Astrocyte (in vitro differentiated cells and primary cell): ENCODE measurements at regions not wholly inside any gene's neighbourhood (a gene's known extent, or its start where the extent isn't known, plus 50 kb on each side); places are given as distances from the start of the nearest gene placed in this dataset.
A peak's percentile ranks its signal among the peaks of the same experiment; 100 is the strongest.

ENCODE experiments used
- DNase-seq: peaks from one replicate; pipeline ENCODE4 v3.0.0-alpha.2; 2010; ENCODE audit warnings: low read depth
- FAIRE-seq: peaks from 2 replicates; lab custom pipeline; 2011; peaks lifted over from hg19 to GRCh38; lab: Jason Lieb, UNC
- H2AFZ ChIP-seq: 2 replicates; pipeline ENCODE4 v1.6.0; 2012; ENCODE audit warnings: low read depth, low read length, inconsistent platforms
- H3K27ac ChIP-seq: 2 replicates; pipeline ENCODE4 v1.5.1; 2011; ENCODE audit warnings: low read depth, low read length, inconsistent platforms
- H3K27me3 ChIP-seq: 2 replicates; pipeline ENCODE4 v1.6.0; 2011; ENCODE audit warnings: low read length, inconsistent platforms; ENCODE audit not compliant: insufficient read depth
- H3K36me3 ChIP-seq: 2 replicates; pipeline ENCODE4 v1.5.1; 2011; ENCODE audit warnings: low read length, inconsistent platforms; ENCODE audit not compliant: insufficient read depth
- H3K4me1 ChIP-seq: 2 replicates; pipeline ENCODE4 v1.5.1; 2011; ENCODE audit warnings: low read length, inconsistent platforms; ENCODE audit not compliant: insufficient read depth
- H3K4me2 ChIP-seq: 2 replicates; pipeline ENCODE4 v1.6.0; 2012; ENCODE audit warnings: low read length, inconsistent platforms
- H3K4me3 ChIP-seq: 2 replicates; pipeline ENCODE4 v1.5.1; 2011; ENCODE audit warnings: low read depth, mild to moderate bottlenecking, low read length, inconsistent platforms; ENCODE audit not compliant: insufficient read depth
- H3K79me2 ChIP-seq: 2 replicates; pipeline ENCODE4 v1.6.0; 2012; ENCODE audit warnings: mild to moderate bottlenecking, low read length, inconsistent platforms; ENCODE audit not compliant: insufficient read depth
- H3K9ac ChIP-seq: 2 replicates; pipeline ENCODE4 v1.6.0; 2012; ENCODE audit warnings: mild to moderate bottlenecking, low read length, inconsistent platforms
- H3K9me3 ChIP-seq: 2 replicates; pipeline ENCODE4 v1.5.1; 2012; ENCODE audit warnings: low read depth, mild to moderate bottlenecking, low read length, inconsistent platforms; ENCODE audit not compliant: insufficient read depth
- H4K20me1 ChIP-seq: 2 replicates; pipeline ENCODE4 v1.6.0; 2012; ENCODE audit warnings: low read length, inconsistent platforms; ENCODE audit not compliant: insufficient read depth
- H3K27ac Mint-ChIP-seq: one replicate; pipeline ENCODE4 v1.8.0; 2021; ENCODE audit warnings: mild to moderate bottlenecking, mixed read lengths; ENCODE audit not compliant: unreplicated experiment
- H3K27me3 Mint-ChIP-seq: one replicate; pipeline ENCODE4 v1.8.0; 2021; ENCODE audit warnings: low read depth, mixed read lengths; ENCODE audit not compliant: unreplicated experiment
- H3K36me3 Mint-ChIP-seq: one replicate; pipeline ENCODE4 v1.8.0; 2021; ENCODE audit warnings: low read depth, mixed read lengths; ENCODE audit not compliant: unreplicated experiment
- H3K4me1 Mint-ChIP-seq: one replicate; pipeline ENCODE4 v1.8.0; 2021; ENCODE audit warnings: low read depth, mixed read lengths; ENCODE audit not compliant: unreplicated experiment
- H3K4me3 Mint-ChIP-seq: one replicate; pipeline ENCODE4 v1.8.0; 2021; ENCODE audit warnings: mild to moderate bottlenecking, moderate library complexity, mixed read lengths; ENCODE audit not compliant: unreplicated experiment
- H3K9me3 Mint-ChIP-seq: one replicate; pipeline ENCODE4 v1.8.0; 2021; ENCODE audit warnings: mild to moderate bottlenecking, mixed read lengths; ENCODE audit not compliant: unreplicated experiment
- CTCF ChIP-seq: IDR thresholded peaks from 2 replicates; pipeline ENCODE4 v1.5.1; 2011; ENCODE audit warnings: low read depth, mild to moderate bottlenecking, inconsistent platforms, low read length, moderate library complexity; ENCODE audit not compliant: insufficient read depth
- EZH2 ChIP-seq: IDR thresholded peaks from 2 replicates; pipeline ENCODE4 v1.6.1; 2012; ENCODE audit warnings: mild to moderate bottlenecking, low read length, inconsistent platforms; ENCODE audit not compliant: insufficient read depth

DNA sequence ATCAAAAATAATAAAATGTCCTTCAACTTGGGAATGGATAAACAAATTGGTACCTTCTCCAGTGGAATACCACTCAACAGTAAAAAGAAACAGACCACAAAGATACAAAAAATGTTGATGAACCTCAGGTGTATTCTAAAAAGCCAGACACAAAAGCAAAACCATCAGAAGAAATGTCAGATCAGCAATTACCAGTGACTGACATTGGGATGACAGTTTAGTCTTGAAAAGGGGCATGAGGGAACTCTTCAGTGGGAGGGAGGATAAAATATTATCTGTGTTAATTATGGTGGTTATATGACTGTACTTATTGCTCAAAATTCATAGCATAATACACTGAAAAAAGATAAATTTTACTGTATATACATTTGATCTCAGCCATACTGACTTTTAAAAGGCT, 473.0 kb downstream of the TMX3 start:
- H3K27ac ChIP-seq = no peak overlapping the region
- Mint-ChIP-seq H3K27me3 (no peaks in the 10 kb centered on the region), H3K4me3 (no peak overlapping the region), H3K9me3 (no peaks in the 10 kb centered on the region), H3K36me3 (no peaks in the 10 kb centered on the region), H3K27ac (no peak overlapping the region), H3K4me1 (no peaks in the 10 kb centered on the region)
- H4K20me1 ChIP-seq = no peaks in the 10 kb centered on the region
- no peak for FAIRE-seq
- no peak for DNase-seq
- no peak overlapping the region for H3K4me2 ChIP-seq
- no peak overlapping the region for H3K9ac ChIP-seq
- no peaks in the 10 kb centered on the region for H3K27me3 ChIP-seq
- no peaks in the 10 kb centered on the region for H3K79me2 ChIP-seq
- no peak overlapping the region for H2AFZ ChIP-seq
- H3K36me3 ChIP-seq = no peaks in the 10 kb centered on the region
- H3K4me3 ChIP-seq = no peak overlapping the region
- no peaks in the 10 kb centered on the region for H3K9me3 ChIP-seq
- TF ChIP-seq EZH2 (no peak), CTCF (no peak)
- H3K4me1 ChIP-seq = no peaks in the 10 kb centered on the region

GRCh38 chr18:68234676-68235075, 480.2 kb downstream of the TMX3 start:
- no peak overlapping the region for H3K9ac ChIP-seq
- H3K27ac Mint-ChIP-seq = no peak overlapping the region
- no peaks in the 10 kb centered on the region for H3K36me3 ChIP-seq
- H3K27me3 ChIP-seq = no peaks in the 10 kb centered on the region
- no peaks in the 10 kb centered on the region for H3K9me3 Mint-ChIP-seq
- no peaks in the 10 kb centered on the region for H3K27me3 Mint-ChIP-seq
- H3K79me2 ChIP-seq = no peaks in the 10 kb centered on the region
- no peak overlapping the region for H3K4me2 ChIP-seq
- H3K4me3 ChIP-seq = no peak overlapping the region
- FAIRE-seq = no peak
- H3K36me3 Mint-ChIP-seq = no peaks in the 10 kb centered on the region
- no peak overlapping the region for H3K27ac ChIP-seq
- no peaks in the 10 kb centered on the region for H3K9me3 ChIP-seq
- DNase-seq = peak; percentile 13
- no peaks in the 10 kb centered on the region for H3K4me1 ChIP-seq
- H3K4me1 Mint-ChIP-seq = peaks cover 2% of the 10 kb centered on the region
- H3K4me3 Mint-ChIP-seq = no peak overlapping the region
- no peaks in the 10 kb centered on the region for H4K20me1 ChIP-seq
- H2AFZ ChIP-seq = no peak overlapping the region
- no peak for TF ChIP-seq CTCF
- no peak for TF ChIP-seq EZH2

DNA sequence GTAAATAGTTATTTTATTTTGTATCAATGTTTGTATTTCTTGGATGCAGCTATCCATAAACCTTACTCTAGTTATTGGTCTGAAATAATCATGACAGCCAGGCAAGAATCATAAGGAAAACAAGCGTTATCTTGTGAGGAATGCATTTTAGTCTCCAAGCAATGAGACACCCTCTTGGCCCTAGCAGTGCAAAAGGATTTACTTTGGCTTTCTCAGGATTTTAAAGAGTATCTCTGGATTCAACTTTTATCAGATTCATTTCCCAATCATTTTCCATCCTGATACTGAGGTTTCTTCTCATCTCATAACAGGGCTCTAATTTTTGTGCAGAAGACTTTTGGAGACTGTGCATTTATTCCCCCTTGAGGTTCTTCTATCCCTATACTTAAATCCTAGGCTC, 480.8 kb downstream of the TMX3 start:
- no peaks in the 10 kb centered on the region for H3K27me3 ChIP-seq
- H3K27me3 Mint-ChIP-seq = no peaks in the 10 kb centered on the region
- no peaks in the 10 kb centered on the region for H3K79me2 ChIP-seq
- no peaks in the 10 kb centered on the region for H4K20me1 ChIP-seq
- no peak for FAIRE-seq
- H3K4me1 Mint-ChIP-seq = peaks cover 2% of the 10 kb centered on the region
- no peak overlapping the region for H3K4me2 ChIP-seq
- no peaks in the 10 kb centered on the region for H3K4me1 ChIP-seq
- peak; percentile 58 for DNase-seq
- no peak overlapping the region for H3K27ac ChIP-seq
- no peak overlapping the region for H3K9ac ChIP-seq
- no peak overlapping the region for H3K27ac Mint-ChIP-seq
- no peak overlapping the region for H3K4me3 Mint-ChIP-seq
- H2AFZ ChIP-seq = no peak overlapping the region
- no peak overlapping the region for H3K4me3 ChIP-seq
- H3K9me3 Mint-ChIP-seq = no peaks in the 10 kb centered on the region
- no peaks in the 10 kb centered on the region for H3K36me3 ChIP-seq
- H3K36me3 Mint-ChIP-seq = no peaks in the 10 kb centered on the region
- no peaks in the 10 kb centered on the region for H3K9me3 ChIP-seq
- TF ChIP-seq EZH2 (no peak), CTCF (no peak)
